OCI-LY7 (cell line): ENCODE measurements at regions not wholly inside any gene's neighbourhood (a gene's known extent, or its start where the extent isn't known, plus 50 kb on each side); places are given as distances from the start of the nearest gene placed in this dataset.

Experiments
- CTCF ChIP-seq: fragments of 200-600 bp; sonication (generic); conservative IDR thresholded peaks from 2 replicates; pipeline ENCODE4 v1.5.1; 2014; ENCODE audit warnings: mild to moderate bottlenecking, antibody characterized with exemption, low read length, moderate library complexity, mixed read lengths
- EZH2phosphoT487 ChIP-seq: fragments of 200-600 bp; sonication (generic); IDR thresholded peaks from 2 replicates; pipeline ENCODE4 v1.6.1; 2018; ENCODE audit warnings: low read depth, borderline replicate concordance, mild to moderate bottlenecking, mixed run types, antibody characterized with exemption, low read length, moderate library complexity, mixed read lengths

DNA sequence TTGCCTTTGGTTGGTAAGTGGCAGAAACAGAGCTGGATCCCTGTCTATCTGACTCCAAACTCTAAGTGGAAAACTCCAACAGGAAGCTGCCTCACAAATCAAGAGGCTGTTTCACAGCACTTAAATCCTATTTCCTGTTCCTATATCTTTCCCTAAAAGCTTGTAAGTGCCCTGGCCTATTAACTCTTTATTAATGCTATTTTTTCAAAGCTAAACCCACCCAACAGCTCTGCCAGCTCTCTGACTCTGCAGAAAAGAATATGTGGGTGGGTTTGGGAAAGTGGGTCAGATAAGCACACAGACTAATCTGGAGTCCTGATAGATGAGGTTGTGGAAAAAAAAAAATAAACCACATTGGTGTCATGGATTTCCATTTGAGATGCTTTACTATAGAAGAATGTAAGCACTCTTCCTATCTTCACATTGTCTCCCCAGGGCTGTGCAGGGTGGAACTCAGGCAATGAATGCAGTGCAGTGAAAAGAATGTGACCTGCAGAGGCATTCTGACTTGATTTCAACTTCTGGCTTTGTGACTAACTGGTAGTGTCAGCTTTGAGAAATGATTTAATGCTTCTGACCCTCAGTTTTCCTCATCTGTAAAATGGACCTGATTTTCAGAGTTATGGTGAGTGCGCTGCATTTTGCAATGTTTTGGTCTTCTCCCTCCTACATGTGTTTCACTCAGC is 125.6 kb downstream of the AASDHPPT start:
- TF ChIP-seq CTCF (no peak), EZH2phosphoT487 (no peak)
